Activated CD4-positive, CD25-positive, alpha-beta regulatory T cell (primary cell): ENCODE measurements at regions not wholly inside any gene's neighbourhood (a gene's known extent, or its start where the extent isn't known, plus 50 kb on each side); places are given as distances from the start of the nearest gene placed in this dataset.
"Not testable (repeated sequence)": the region's sequence is repeated elsewhere in the genome, so short reads cannot be mapped to it uniquely, and the experiment has no call there.

Experiments
- DNase-seq, 4 experiments: peaks; one replicate each; lab custom pipeline; 2025; lab: John Stamatoyannopoulos, UW

DNA sequence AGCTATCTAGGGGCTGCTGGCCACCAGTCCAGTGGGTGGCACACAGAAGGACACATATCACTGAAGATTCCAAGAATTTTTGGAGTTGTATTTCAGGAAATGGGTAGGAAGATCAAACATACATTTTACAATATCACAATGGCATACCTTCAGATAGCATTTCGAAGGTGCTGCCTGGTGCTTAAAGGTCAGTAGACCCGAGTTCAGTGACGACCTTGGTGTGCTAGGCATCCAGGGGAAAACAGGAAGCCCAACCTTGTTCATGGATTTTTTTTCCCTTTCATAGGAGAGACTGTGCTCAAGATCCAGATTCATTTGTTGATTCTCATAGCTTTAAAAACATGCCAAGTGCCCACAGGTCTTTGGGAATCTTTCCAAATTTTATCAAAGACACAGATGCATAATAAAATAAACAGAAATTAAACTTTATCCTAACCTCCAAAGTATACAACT is 51.0 kb upstream of the RCBTB2 start:
- no peak for DNase-seq

DNA sequence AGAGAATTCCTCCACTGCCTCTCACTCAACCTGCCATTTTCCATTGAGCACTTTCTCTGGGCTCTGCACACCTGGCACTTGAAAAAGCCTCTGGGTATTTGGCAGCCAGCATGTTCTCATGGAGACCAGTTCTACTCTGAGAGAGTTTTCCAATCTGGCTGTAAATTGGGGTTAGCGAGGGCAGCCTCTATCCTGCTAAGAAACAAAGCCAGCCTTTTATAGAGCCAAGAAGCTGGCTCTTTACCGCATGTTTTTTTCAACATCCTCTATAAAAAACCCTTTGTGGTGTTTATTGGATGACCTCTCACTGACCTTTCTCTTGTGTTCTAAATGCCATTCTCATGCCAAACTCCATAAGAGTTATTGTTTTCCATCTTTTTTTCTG is 52.6 kb upstream of the RCBTB2 start:
- DNase-seq = no peak

DNA sequence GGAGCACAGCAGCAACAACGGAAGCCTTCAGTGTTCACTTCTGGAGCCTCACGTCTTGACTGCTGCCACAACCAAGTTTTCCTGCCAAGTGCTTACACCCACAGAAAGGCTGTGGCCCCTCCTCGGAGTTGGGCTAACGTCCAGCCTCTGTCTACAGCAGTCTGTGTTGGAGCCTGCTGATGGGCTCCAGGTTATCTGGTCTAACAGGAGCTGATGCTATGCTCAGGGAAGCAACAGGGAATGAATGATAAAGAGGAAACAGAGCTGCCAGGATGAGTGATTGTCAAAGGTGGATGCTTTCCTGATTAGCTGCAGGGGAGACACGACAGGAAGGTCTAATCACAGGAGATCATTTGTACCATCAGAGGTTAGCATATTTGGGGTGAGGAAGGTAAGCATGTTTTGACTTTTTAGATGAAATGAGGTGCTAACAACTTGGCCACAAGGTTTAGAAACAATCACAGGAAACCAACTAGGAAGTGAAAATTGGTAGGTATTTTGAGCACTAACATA is 53.8 kb upstream of the RCBTB2 start:
- no peak for DNase-seq

DNA sequence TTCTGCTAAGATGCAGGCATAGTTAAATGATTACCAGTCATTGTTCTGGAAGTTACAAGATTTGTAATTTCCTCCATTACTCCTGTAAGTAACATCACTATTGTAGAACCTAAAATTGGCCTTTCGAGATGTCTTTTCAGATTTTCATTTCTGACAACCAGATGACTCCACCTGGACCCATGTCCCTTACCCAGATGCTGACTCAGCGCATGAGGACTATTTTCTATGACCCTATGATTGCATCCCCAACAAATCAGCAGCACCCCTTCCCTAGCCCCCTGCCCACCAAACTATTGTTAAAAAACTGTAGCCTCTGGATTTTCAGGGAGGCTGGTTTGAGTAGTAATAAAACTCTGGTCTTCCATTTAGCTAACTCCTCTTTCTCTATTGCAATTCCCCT is 55.2 kb upstream of the RCBTB2 start:
- DNase-seq = no peak

DNA sequence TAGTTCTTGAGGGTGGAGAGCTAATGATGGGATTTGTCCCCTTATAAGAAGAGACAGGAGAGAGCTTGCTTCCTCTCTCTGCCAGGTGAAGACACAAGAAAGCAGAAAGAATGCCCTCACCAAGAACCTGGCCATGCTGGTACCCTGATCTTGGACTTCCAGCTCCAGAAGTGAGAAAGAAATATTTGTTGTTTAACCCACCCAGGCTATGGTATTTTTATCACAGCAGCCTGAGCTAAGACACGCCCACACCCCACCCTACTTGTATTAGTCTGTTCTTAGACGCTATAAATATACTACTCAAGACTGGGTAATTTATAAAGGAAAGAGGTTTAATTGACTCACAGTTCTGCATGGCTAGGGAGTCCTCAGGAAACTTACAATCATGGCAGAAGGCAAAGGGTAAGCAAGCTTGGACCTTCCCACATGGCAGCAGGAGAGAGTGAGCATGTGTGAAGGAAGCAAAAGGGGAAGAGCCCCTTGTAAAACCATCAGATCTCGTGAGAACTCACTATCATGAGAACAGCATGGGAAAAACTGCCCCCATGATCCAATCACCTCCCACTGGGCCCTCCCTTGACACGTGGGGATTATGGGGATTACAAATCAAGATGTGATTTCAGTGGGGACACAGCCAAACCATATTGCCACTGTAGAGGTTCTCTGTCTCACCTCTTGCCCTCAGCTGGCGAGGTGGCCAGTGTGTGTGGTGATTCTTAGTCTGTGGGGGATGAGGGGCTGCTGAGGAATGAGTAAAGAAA is 57.4 kb upstream of the RCBTB2 start:
- no peak for DNase-seq

DNA sequence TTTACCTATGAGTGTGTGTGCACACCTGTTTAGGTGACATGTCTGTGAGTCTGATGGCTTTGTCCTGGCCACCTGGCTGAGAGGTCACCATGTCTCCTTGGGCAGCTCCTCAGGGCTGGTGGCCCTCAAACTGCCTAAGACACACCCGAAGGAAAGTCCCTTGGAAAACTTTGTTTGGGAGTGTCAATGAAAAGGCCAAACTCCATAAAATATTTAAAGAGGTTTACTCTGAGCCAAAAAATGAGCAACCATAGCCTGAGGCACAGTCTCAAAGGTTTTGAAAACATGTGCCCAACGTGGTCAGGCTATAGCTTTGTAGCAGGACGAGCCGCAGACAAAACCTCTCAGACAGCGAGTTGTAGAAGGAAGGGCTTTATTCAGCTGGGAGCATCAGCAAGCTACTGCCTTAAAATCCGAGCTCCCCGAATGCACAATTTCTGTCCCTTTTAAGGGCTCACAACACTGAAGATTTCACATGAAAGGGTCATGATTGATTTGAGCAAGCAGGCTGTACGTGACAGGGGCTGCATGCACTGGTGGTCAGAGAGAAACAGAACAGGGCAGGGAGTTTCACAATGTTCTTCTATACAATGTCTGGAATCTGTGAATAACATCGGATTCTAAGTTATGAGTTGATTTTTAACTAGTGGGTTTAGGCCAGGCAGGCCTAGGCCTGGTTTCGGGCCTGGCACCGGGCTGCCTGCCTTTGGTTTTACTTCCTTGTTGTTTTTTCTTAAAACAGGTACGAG is 58.4 kb upstream of the RCBTB2 start:
- DNase-seq = not testable (repeated sequence)

DNA sequence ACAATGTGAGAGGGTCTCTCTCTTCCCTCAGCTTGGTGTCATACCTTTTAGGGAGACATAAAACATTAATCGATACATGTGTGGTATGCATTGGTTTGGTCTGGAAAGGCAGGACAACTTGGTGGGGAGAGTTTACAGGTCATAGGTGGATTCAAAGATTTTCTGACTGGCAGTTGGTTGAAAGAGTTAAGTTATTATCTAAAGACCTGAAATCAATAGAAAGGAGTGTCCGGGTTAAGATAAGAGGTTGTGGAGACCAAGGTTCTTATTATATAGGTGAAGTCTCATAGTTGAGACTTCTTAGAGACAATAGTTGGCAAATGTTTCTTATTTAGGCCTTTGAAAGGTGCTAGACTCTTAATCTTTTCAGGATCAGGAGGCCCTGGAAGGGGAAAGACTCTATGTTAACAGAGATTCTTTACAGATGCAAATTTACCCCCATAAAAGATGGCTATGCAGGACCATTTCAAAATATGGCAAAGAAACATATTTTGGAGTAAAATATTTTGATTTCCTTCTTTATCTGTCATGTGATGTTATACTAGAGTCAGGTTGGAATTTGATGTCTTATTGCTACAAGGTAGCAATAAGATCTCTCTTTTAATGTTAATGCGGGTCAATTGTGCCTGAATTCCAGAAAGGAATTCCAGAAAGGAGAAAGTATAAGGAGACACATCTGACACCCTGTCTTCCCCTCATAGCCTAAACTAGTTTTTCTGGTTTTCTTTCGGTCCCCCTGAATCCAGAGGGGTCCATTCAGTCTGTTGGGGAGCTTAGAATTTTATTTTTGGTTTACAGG is 59.2 kb upstream of the RCBTB2 start:
- DNase-seq = no peak

DNA sequence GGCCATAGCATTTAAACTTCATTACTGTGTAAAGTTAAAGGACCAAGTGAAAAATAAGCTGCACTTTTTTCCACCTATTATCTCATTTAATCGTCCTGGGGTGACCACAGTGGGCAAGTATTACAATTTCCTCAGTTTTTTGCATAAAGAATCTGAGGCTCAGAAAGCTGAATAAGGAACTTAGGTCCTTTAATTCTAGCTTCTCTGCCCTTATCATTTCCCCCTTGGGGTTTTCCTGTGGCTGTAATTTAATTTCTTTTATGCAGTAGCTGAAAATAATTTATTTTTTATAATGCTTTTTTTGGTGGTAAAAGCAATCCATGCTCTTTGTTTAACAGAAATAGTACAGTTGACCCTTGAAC is 59.8 kb upstream of the RCBTB2 start:
- no peak for DNase-seq

DNA sequence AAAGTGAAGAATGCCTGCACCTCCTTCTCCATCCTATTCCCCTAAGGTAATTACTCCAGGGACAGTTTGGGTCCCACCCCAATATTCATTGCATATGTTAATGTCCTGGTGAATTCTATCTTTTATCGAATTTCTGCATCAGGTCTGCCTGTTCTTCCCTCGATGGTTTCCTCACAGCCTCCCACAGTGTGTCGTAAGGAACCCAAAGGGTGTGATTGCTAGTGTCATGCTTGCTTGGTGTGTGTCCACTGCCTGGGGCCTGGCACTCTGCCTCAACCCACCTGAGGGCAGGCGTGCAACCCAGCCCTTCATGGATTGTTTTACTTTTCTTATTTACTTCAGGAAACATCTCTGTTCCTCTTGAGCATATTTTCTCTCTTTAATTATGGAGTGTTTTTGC is 60.2 kb upstream of the CYSLTR2 start:
- DNase-seq = no peak

DNA sequence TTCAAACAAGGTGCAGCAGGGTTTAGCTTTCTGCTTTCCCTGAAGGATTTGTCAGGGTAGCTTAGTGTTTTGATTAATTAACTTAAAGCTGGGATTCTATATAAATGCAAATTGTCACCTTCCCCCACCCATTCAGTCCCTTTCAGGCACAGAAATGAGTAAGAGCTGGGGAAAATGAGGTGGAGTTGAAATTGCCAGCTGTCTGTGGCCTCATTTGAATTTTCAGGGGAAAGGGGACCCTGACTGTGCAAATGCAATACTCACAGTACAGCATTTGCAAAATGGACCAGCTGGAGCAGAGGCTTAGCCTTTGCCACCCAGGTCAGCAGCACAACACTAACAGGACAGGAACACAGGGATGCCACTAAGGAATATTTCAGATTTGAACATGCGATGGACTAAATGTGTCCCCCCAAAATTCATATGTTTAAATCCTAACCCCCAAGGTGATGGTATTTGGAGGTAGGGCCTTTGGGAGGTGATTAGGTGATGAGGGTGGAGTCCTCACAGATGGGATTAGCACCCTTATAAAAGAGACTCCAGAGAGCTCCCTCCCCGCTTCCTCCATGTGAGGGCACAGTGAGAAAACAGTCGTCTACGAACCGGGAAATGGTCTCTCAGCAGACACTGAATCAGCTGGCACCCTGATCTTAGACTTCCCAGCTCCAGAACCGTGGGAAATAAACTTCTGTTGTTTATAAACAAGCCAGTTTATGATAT is 59.5 kb upstream of the CYSLTR2 start:
- DNase-seq = no peak

DNA sequence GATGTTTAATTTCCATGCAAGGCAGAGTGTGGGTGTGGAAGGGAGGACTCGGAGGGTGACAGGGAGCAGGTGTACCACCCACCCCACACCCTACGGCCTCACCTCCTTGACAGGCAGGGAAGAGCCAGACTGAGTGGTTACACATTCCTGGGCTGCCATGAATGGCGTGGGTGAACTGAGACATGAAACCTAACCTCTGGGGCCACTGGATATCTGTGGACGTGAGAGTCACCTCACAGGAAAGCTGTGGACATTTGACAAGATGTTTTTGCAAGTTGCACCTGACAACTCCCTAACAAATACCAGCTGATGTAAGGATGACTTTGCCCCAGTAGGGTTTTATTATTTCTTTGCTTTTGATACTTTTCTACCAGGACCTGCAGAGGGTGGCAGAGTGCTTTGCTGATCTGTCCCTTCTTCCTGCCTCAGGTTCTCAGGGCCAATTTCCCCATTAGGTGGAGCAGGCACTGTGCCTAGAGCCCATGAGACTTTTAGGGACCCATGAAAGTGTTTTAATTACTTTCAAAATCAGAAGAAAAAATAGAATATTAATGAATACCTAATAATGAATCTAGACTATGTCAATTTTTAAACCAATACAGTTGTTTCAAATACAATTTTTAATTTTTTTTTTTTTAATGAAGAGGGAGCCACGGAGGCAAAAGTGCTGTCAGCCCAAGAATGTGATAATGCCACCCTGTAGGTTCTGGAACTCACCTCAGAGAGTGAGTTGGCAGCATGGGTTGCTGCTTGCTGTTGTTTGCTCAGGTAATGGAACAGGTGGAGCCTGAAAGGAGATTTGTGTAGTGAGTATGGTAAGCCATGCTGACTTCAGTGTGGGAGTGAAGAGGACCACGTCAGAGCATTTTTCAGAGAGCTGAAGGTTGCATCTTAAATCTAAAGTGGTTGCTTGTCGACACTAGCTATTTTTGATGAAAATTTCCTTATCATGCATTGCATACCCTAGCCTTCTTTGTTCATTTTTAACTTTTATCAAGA is 58.0 kb upstream of the CYSLTR2 start:
- peak; percentile 3 to 23 (median 6) for DNase-seq

DNA sequence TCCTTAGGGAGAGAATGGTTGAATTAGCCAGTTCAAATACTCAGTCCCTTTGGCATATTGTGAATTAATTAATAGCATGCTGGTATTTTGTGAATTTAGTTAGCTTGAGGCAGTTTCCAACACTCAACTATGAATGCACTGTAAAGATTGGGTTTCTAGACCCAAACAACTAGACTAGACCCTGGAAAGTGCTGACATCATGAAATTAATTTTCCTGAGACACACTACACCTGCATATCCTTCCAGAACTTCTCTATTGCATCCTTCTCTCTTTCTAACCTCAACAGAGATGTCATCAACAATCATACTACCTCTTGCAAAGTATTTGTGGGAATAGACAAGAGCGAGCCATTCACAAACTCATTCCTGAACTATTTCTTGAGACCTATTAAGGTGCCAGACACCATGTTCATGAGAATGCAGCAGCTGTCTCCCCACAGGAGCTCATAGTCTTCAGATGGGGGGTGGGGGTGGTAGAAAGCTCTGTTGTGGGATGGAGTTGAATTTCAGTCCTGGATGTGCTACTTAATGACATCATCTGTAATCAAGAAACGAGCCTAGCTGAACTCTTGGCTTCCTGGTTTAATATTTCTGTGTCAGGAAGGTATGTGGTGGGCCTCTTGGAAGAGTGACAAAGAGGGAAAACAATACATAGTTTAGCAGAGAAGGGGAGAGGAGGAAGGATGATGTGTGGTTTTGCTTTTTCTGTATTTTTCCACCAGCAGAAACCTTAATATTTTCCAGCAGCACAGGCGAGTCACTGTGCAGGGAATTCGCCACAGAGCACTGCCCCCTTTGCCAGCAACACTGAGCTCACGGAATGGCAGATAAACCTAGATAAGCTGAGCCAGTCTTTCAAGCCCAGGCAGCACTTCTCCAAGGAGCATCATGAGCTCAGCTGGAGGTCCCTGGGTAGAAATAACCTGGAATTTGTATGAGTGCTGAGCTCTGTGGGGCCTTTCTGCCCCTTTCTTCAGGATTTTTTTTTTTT is 53.1 kb upstream of the CYSLTR2 start:
- DNase-seq = no peak

DNA sequence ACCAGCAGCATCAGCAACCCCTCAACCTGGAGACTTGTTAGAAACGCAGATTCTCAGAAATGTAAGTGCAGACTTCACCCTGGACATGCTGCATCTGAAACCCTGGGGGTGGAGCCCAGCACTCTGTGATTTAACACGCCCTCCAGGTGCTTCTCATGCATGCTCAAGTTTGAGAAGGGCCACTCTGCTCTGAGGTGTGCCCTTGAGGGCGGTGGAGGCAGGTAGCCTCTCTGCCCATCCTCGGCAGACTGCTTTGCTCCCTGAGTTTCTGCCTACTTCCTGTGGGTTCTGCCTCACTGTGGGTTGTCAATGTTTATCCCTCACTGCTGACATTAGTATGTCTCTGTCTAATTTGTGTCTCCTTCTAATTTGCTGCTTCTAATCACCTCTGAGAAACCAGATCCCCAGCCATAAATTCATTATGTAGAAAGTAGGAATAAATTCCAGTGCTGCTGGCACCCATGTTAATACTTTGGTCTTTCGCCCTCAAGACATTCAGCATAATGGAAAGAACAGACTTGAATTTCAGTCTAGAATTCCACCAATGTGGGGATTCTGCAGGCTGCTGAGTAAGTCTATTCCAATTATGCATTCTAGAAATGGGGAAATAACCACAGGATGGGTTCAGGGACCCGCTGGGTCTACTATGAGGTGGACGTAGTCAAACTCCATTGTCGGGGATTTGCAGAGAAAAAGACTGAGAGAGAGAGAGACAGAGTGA is 51.3 kb upstream of the CYSLTR2 start:
- DNase-seq = no peak

DNA sequence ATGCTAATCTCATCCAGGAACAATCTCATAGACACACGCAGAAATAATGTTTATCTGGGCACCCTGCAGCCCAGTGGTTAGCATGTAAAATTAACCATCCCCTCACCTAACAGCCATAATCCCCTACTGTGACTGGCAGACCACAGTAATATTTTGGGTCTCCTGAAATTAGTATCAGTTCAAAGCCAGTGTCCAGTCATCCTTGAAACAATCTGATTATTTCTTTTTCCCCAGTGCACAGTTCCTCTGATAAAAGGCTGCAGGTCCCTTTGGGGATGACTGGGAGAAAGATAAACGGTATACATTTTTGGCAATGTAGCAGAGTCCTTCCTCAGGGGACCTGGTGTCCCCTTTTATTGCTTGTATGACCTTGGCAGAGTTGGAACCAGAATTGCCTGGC is 50.4 kb upstream of the CYSLTR2 start:
- DNase-seq = no peak
